ENCODE measurements at regions not wholly inside any gene's neighbourhood (a gene's known extent, or its start where the extent isn't known, plus 50 kb on each side); places are given as distances from the start of the nearest gene placed in this dataset.

DNA sequence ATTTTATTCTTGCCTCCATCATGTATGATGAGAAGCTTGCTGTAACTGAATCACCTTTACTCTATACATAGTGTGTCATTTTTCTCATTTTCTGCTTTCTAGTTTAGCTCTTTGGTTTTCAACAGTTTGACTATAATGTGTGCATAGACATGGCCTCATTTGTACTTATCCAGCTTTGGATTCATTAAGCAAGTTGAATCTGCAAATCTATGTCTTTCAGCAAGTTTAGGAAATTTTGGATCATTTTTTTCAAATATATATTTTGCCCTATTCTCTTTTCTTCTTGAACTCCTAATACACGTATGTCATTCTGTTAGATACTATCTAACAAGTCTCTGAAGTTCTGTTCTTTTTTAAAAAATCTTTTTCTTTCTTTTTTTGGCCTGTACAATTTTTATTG is 57.8 kb downstream of the PRLHR start:
- WGBS (ENCODE audit: insufficient coverage, insufficient read length) = no CpG with 5 or more reads among the region's 1 CpG
- no peaks in the 10 kb centered on the region for H3K4me1 ChIP-seq (ENCODE audit: control insufficient read depth, insufficient read depth, low read length)
- no peak for DNase-seq (ENCODE audit: low read depth, low spot score)
- H3K27ac ChIP-seq (ENCODE audit: low read length) = no peak overlapping the region
- no peaks in the 10 kb centered on the region for H3K36me3 ChIP-seq (ENCODE audit: control insufficient read depth, insufficient read depth, low read length)
- H3K27me3 ChIP-seq (ENCODE audit: control insufficient read depth, insufficient read depth, low read length) = no peaks in the 10 kb centered on the region
- no peak overlapping the region for H3K4me3 ChIP-seq (ENCODE audit: low read length)
- no peaks in the 10 kb centered on the region for H3K9me3 ChIP-seq (ENCODE audit: control insufficient read depth, insufficient read depth, low read length)

DNA sequence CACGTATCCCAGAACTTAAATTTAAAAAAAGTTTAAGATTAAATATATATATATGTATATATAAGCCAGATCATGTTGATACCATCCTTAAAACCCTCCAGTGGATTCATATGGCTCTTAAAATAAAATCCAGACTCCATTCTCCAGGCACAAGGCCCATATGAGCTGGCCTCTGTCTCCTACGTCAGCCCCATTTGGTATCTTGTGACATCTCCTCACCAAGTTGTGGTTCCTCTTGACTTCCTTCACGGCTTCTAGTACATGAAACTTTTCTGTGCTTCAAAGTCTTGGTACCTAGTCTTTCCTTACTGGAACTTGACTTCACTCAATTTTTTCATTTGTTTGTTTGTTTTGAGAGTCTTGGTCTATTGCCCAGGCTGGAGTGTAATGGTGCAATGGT is 61.3 kb downstream of the PRLHR start:
- no peak overlapping the region for H3K4me3 ChIP-seq (ENCODE audit: low read length)
- no peaks in the 10 kb centered on the region for H3K9me3 ChIP-seq (ENCODE audit: control insufficient read depth, insufficient read depth, low read length)
- no CpG with 5 or more reads among the region's 3 CpGs for WGBS (ENCODE audit: insufficient coverage, insufficient read length)
- H3K27me3 ChIP-seq (ENCODE audit: control insufficient read depth, insufficient read depth, low read length) = no peaks in the 10 kb centered on the region
- H3K36me3 ChIP-seq (ENCODE audit: control insufficient read depth, insufficient read depth, low read length) = no peaks in the 10 kb centered on the region
- no peak for DNase-seq (ENCODE audit: low read depth, low spot score)
- H3K27ac ChIP-seq (ENCODE audit: low read length) = no peak overlapping the region
- peaks cover 2% of the 10 kb centered on the region for H3K4me1 ChIP-seq (ENCODE audit: control insufficient read depth, insufficient read depth, low read length)

DNA sequence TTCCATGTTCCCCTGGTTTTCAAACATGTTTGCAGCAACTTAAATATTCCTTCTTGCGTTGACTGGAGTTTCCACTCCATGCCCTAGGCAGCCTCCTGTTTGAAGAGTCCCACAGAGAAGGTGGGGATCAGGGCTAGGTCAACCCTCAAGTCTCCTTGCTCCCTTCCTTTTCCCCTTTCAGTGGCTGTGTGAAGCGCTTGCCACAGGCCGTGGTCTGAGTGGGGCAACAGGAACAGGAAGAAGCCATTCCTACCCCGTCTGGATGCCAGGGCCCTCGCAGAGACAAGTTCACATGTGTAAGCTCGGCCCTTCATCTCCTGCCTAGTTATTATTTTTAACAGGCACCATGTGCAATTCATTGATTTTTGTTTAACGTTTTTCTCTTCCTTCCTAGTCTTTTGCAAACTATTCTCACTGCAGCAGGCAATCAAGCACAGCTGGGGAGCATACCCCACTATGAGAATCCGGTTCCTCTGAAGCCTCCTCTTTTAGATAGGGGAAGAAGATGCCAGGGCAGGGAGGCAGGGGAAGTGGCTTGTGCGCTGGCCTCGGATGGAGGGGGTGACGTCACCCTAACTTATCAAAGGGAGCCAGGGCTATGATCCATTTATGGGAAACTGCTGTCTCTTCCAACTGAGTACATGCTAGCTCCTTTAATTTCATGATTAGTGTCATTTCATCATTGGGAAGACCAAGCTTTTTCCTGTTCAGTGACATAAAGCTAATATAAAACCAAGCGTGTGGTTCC is 64.2 kb downstream of the PRLHR start:
- H3K4me1 ChIP-seq (ENCODE audit: control insufficient read depth, insufficient read depth, low read length) = peaks cover 2% of the 10 kb centered on the region
- no peaks in the 10 kb centered on the region for H3K27me3 ChIP-seq (ENCODE audit: control insufficient read depth, insufficient read depth, low read length)
- H3K4me3 ChIP-seq (ENCODE audit: low read length) = no peak overlapping the region
- no peaks in the 10 kb centered on the region for H3K9me3 ChIP-seq (ENCODE audit: control insufficient read depth, insufficient read depth, low read length)
- WGBS (ENCODE audit: insufficient coverage, insufficient read length) = no CpG with 5 or more reads among the region's 12 CpGs
- no peak for DNase-seq (ENCODE audit: low read depth, low spot score)
- H3K36me3 ChIP-seq (ENCODE audit: control insufficient read depth, insufficient read depth, low read length) = no peaks in the 10 kb centered on the region
- no peak overlapping the region for H3K27ac ChIP-seq (ENCODE audit: low read length)

DNA sequence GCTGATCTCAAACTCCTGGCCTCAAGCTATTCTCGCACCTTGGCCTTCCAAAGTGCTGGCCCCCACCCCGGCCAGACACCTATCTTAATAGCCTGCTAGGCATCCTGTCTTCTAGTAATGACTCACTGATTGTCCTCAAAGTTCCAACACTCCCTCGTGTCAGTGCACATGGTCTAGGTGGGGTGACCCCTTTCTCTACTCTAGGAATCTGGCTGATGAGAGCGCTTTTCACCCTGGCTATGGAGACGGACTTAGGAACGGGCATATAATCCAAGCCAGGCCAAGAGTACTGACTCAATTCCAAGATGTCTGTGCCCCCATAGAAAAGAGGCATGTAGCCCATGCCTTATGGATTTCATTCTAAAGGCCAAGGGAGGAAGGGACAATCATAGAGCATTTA is 67.0 kb downstream of the PRLHR start:
- Histone ChIP-seq H3K27me3 (ENCODE audit: control insufficient read depth, insufficient read depth, low read length) (no peaks in the 10 kb centered on the region), H3K4me3 (ENCODE audit: low read length) (no peak overlapping the region), H3K36me3 (ENCODE audit: control insufficient read depth, insufficient read depth, low read length) (no peaks in the 10 kb centered on the region), H3K27ac (ENCODE audit: low read length) (no peak overlapping the region), H3K9me3 (ENCODE audit: control insufficient read depth, insufficient read depth, low read length) (no peaks in the 10 kb centered on the region), H3K4me1 (ENCODE audit: control insufficient read depth, insufficient read depth, low read length) (peaks cover 2% of the 10 kb centered on the region)
- no CpG with 5 or more reads among the region's 6 CpGs for whole genome bisulfite sequencing (ENCODE audit: insufficient coverage, insufficient read length)
- DNase-seq (ENCODE audit: low read depth, low spot score) = no peak

DNA sequence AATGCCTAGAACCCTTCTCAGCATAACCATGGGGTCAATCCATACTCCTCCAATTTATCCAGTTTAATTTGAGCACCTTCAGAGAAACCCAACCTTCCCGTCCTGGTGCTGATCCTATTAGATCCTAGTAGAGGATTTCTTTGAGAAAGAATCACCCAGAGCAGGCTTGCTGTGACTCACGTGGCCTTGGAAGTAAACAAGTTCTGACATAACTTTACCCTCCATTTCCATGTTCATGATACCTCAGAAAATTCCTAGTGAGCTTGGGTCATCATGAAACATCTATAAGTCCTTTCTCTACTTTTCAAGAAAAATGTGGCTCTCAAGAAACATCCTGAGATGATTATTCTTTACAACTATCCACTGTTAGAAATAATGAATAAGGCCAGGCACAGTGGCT is 71.7 kb downstream of the PRLHR start:
- Histone ChIP-seq H3K9me3 (ENCODE audit: control insufficient read depth, insufficient read depth, low read length) (no peaks in the 10 kb centered on the region; the same call in 1 of the 2 replicates), H3K27ac (ENCODE audit: low read length) (no peak overlapping the region), H3K27me3 (ENCODE audit: control insufficient read depth, insufficient read depth, low read length) (no peaks in the 10 kb centered on the region), H3K36me3 (ENCODE audit: control insufficient read depth, insufficient read depth, low read length) (no peaks in the 10 kb centered on the region), H3K4me3 (ENCODE audit: low read length) (no peak overlapping the region), H3K4me1 (ENCODE audit: control insufficient read depth, insufficient read depth, low read length) (no peaks in the 10 kb centered on the region)
- DNase-seq (ENCODE audit: low read depth, low spot score) = no peak
- WGBS (ENCODE audit: insufficient coverage, insufficient read length) = no CpG with 5 or more reads among the region's 2 CpGs

DNA sequence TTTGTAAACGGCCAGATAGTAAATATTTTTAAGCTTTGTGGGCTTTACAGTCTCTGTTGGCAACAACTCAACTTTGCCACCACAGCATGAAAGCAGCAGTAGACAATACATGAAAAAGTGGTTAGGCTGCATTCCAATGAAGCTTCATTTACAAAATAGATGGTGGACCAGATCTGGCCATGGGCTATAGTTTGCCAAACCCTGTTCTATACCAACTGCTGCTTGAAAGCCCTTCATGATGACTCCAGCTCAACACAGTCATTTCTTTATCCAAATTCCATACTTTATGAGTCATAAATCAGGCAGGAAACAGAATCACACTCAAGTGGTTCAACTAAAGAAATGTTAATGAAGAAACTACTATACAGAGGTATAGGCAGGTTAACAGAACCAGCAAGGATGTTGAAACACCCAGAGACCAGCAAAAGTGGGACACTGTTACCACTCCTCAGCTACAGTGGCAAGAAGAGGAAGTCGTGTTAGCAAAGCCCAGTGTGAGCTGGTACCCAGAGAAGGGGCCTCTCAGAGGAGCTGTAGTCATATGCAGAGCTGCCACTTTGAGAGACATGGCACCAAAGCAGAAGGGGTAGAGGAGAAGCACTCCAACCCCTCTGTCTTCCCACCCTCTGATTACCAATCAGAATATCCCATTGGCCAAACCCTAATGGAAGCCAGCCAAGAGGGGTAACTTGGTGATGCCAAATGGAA is 72.5 kb downstream of the PRLHR start:
- WGBS (ENCODE audit: insufficient coverage, insufficient read length) = no CpG with 5 or more reads among the region's 2 CpGs
- Histone ChIP-seq H3K27ac (ENCODE audit: low read length) (no peak overlapping the region), H3K4me1 (ENCODE audit: control insufficient read depth, insufficient read depth, low read length) (no peaks in the 10 kb centered on the region), H3K27me3 (ENCODE audit: control insufficient read depth, insufficient read depth, low read length) (no peaks in the 10 kb centered on the region), H3K4me3 (ENCODE audit: low read length) (no peak overlapping the region), H3K9me3 (ENCODE audit: control insufficient read depth, insufficient read depth, low read length) (no peaks in the 10 kb centered on the region; the same call in 1 of the 2 replicates), H3K36me3 (ENCODE audit: control insufficient read depth, insufficient read depth, low read length) (no peaks in the 10 kb centered on the region)
- DNase-seq (ENCODE audit: low read depth, low spot score) = no peak

DNA sequence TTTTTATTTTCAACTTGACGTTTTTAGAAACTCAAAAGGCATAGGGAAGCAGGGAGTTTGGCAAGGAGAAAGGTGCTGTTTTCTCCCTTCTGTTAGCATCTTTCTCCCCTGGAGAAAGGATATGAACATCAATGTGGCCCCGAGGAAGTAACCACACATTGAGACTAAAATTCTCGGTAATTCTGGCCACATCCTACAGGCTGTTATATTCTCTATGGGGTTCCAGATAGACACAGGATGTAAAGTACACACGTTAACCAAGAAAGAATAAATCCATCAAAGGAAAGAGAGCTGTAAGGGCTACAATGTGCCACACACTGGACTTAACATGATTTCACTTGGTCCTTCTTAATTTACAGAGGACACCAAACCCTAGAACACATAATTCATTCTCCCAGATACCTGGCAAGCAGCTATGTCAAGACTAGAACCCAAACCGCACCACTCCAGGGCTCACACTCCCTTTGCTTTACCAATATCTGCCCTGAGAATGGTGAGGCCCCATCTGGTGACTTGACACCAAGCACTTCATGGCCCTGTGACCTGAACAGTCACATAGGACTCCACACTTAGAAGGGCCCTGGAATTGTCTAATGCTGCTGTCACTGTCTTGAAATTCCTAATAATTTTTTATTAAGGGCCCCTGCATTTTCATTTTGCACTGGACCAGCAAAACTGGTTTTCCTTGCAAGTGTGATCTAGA is 73.9 kb downstream of the PRLHR start:
- Histone ChIP-seq H3K27me3 (ENCODE audit: control insufficient read depth, insufficient read depth, low read length) (no peaks in the 10 kb centered on the region), H3K4me3 (ENCODE audit: low read length) (no peak overlapping the region), H3K27ac (ENCODE audit: low read length) (no peak overlapping the region), H3K9me3 (ENCODE audit: control insufficient read depth, insufficient read depth, low read length) (no peaks in the 10 kb centered on the region; the same call in 1 of the 2 replicates), H3K36me3 (ENCODE audit: control insufficient read depth, insufficient read depth, low read length) (no peaks in the 10 kb centered on the region), H3K4me1 (ENCODE audit: control insufficient read depth, insufficient read depth, low read length) (no peaks in the 10 kb centered on the region)
- no peak for DNase-seq (ENCODE audit: low read depth, low spot score)
- no CpG with 5 or more reads among the region's 5 CpGs for WGBS (ENCODE audit: insufficient coverage, insufficient read length)

DNA sequence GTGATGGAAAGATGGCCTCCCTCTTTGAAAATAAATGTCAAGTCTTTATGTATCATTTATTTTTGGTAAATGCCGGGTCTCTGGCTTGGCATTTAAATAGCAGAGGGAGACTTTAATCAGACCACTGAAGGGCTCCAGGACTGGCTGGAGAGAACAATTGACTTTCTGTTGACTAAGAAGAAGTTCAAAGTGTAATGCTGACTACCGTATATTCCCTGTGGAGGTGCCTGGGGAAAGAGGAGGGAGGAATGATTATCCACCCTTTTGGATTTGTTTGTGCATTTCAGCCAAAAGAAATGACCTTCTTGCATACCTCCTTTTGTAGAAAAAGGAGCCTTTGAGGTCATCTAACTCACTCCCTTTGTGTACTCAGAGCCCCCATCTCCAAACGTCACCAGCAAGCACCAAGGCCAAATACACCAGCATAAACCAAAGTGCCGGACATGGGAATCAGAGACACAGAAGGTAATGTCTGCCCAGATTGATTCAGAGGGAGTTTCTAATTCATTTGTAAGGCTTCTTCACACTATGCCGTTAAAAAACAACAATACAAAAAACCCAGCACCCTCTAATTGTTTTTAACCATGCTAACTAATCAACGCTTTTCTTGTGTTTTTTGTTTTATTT is 75.2 kb downstream of the PRLHR start:
- Histone ChIP-seq H3K27me3 (ENCODE audit: control insufficient read depth, insufficient read depth, low read length) (no peaks in the 10 kb centered on the region), H3K4me3 (ENCODE audit: low read length) (no peak overlapping the region)
- no CpG with 5 or more reads among the region's 6 CpGs for WGBS (ENCODE audit: insufficient coverage, insufficient read length)

DNA sequence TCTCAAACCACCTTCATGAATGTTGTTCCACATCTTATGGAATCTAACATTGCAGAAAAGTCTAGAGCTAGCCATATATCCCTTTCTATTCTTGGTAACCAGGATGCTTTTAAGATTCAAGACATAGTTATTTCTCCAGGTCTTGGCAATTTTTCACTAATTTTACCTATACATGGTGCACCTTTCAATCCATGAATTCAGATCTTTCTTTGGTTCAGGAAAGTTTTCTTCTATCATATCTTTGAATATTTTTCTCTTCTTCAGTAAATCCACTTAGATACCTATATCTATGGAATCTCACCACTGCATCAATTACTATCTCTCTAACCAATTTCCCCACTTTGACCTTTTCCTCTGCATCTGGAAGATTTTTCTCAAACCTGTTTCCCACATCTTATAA is 77.4 kb downstream of the PRLHR start:
- no peaks in the 10 kb centered on the region; the same call in 1 of the 2 replicates for H3K9me3 ChIP-seq (ENCODE audit: control insufficient read depth, insufficient read depth, low read length)
- no peak overlapping the region for H3K27ac ChIP-seq (ENCODE audit: low read length)
- no peaks in the 10 kb centered on the region for H3K36me3 ChIP-seq (ENCODE audit: control insufficient read depth, insufficient read depth, low read length)
- no peaks in the 10 kb centered on the region for H3K4me1 ChIP-seq (ENCODE audit: control insufficient read depth, insufficient read depth, low read length)
- DNase-seq (ENCODE audit: low read depth, low spot score) = no peak
- no peaks in the 10 kb centered on the region for H3K27me3 ChIP-seq (ENCODE audit: control insufficient read depth, insufficient read depth, low read length)
- no peak overlapping the region for H3K4me3 ChIP-seq (ENCODE audit: low read length)

More for the DNA sequence above, 75.2 kb downstream of the PRLHR start:
- Histone ChIP-seq H3K36me3 (ENCODE audit: control insufficient read depth, insufficient read depth, low read length) (no peaks in the 10 kb centered on the region), H3K27ac (ENCODE audit: low read length) (no peak overlapping the region), H3K4me1 (ENCODE audit: control insufficient read depth, insufficient read depth, low read length) (no peaks in the 10 kb centered on the region), H3K9me3 (ENCODE audit: control insufficient read depth, insufficient read depth, low read length) (no peaks in the 10 kb centered on the region; the same call in 1 of the 2 replicates)
- DNase-seq (ENCODE audit: low read depth, low spot score) = no peak

DNA sequence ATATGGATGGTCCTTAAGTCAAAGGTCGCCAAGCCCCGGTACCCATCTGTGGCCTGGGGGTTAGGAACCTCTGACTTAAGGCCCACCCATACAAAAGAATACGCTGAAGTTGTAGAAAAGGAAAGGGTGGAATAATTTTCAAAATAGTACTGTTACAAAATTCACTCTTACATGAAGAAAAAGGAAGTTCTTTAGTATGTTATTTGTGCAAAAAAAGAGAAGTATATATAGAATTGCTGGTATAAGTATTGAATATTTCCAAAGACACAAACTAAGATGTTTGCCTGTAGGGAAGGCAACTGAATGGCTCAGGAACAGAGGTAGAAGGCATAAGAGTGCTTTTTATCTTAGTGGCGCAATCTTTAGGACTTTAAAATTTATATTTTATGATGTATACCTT is 78.7 kb downstream of the PRLHR start:
- no peaks in the 10 kb centered on the region for H3K4me1 ChIP-seq (ENCODE audit: control insufficient read depth, insufficient read depth, low read length)
- DNase-seq (ENCODE audit: low read depth, low spot score) = no peak
- no CpG with 5 or more reads among the region's 4 CpGs for WGBS (ENCODE audit: insufficient coverage, insufficient read length)
- H3K27ac ChIP-seq (ENCODE audit: low read length) = no peak overlapping the region
- H3K36me3 ChIP-seq (ENCODE audit: control insufficient read depth, insufficient read depth, low read length) = no peaks in the 10 kb centered on the region
- no peaks in the 10 kb centered on the region for H3K27me3 ChIP-seq (ENCODE audit: control insufficient read depth, insufficient read depth, low read length)
- no peaks in the 10 kb centered on the region; the same call in 1 of the 2 replicates for H3K9me3 ChIP-seq (ENCODE audit: control insufficient read depth, insufficient read depth, low read length)
- no peak overlapping the region for H3K4me3 ChIP-seq (ENCODE audit: low read length)

Data from iPS DF 6.9 (cell line).